ENCODE measurements at regions not wholly inside any gene's neighbourhood (a gene's known extent, or its start where the extent isn't known, plus 50 kb on each side); places are given as distances from the start of the nearest gene placed in this dataset.
"Not testable (repeated sequence)": the region's sequence is repeated elsewhere in the genome, so short reads cannot be mapped to it uniquely, and the experiment has no call there.

DNA sequence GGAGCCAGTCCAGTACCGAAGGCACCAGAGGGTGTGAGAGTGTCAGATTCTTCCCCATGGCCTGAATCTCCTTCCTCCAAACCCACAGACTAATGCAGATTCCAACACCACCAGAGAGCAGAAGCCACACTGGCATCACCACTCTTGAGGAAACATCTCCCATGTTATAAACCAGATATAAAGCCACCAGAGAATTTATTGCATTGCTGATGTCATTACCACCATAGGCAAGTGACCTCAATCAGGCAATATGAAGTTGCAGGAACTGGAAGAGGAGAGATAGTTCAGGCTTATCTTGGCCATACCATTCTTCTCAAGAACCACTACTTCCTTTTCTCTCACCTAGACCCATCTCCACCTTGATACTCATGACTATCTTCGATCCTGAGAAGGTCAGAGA, 653.4 kb downstream of the TMEM121 start:
- peaks cover 41 to 55% of the 10 kb centered on the region in 2 donors for H3K4me1 Mint-ChIP-seq
- peaks cover 43 to 70% of the 10 kb centered on the region in 2 donors for H3K27me3 Mint-ChIP-seq (ENCODE audit: low read depth in 2 of 2)

DNA sequence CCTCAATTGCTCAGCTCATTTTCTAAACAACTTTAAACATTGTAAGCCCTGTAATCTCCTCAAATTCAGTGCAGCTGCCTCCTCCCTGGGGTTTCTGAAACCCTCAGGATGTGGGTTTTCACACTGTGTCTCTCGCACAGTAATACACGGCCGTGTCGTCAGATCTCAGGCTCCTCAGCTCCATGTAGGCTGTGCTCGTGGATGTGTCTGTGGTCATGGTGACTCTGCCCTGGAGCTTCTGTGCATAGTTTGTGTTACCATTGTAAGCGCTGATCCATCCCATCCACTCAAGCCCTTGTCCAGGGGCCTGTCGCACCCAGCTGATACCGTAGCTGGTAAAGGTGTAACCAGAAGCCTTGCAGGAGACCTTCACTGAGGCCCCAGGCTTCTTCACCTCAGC, 658.4 kb downstream of the TMEM121 start:
- not testable (repeated sequence) for H3K4me3 ChIP-seq (ENCODE audit: low read length); H3K9me3 Mint-ChIP-seq; H3K9me3 ChIP-seq (ENCODE audit: control insufficient read depth, insufficient read depth, low read length); H3K36me3 ChIP-seq (ENCODE audit: control insufficient read depth, insufficient read depth, low read length); H3K36me3 Mint-ChIP-seq; H3K27ac ChIP-seq (ENCODE audit: low read length)
- peak overlapping the region; percentile 37 to 84 for H3K27ac Mint-ChIP-seq
- intact Hi-C loops (cut with micrococcal nuclease) = loop anchor here (10.0 kb wide), 1 partner anchor 320 kb away; no protein-coding TSS in a partner anchor
- H3K4me1 ChIP-seq (ENCODE audit: control insufficient read depth, insufficient read depth, low read length) = peaks cover 22% of the 10 kb centered on the region
- ATAC-seq = peak; percentile 85 to 90 (median 90)
- peaks cover 54 to 55% of the 10 kb centered on the region in 2 donors for H3K27me3 Mint-ChIP-seq (ENCODE audit: low read depth in 2 of 2)
- DNase-seq = peak; percentile 67 to 88
- peaks cover 28 to 29% of the 10 kb centered on the region in 2 donors for H3K4me1 Mint-ChIP-seq
- H3K4me3 Mint-ChIP-seq = peak overlapping the region; percentile 70
- WGBS (ENCODE audit: insufficient coverage) = 4% methylated on average over 7 of the region's 8 CpGs
- peaks cover 31% of the 10 kb centered on the region for H3K27me3 ChIP-seq (ENCODE audit: control insufficient read depth, insufficient read depth, low read length)

More for the DNA sequence above, 653.4 kb downstream of the TMEM121 start:
- Mint-ChIP-seq H3K4me3 (no peak overlapping the region), H3K27ac (no peak overlapping the region), H3K36me3 (no peaks in the 10 kb centered on the region), H3K9me3 (no peaks in the 10 kb centered on the region)
- WGBS (ENCODE audit: insufficient coverage) = 69% methylated on average over 2 of the region's 2 CpGs
- Histone ChIP-seq H3K4me1 (ENCODE audit: control insufficient read depth, insufficient read depth, low read length) (peaks cover 26% of the 10 kb centered on the region), H3K27ac (ENCODE audit: low read length) (no peak overlapping the region), H3K27me3 (ENCODE audit: control insufficient read depth, insufficient read depth, low read length) (peaks cover 15% of the 10 kb centered on the region), H3K36me3 (ENCODE audit: control insufficient read depth, insufficient read depth, low read length) (no peaks in the 10 kb centered on the region), H3K9me3 (ENCODE audit: control insufficient read depth, insufficient read depth, low read length) (no peaks in the 10 kb centered on the region), H3K4me3 (ENCODE audit: low read length) (no peak overlapping the region)
- no peak for ATAC-seq
- no peak for DNase-seq
- TF ChIP-seq, protein P1, sequence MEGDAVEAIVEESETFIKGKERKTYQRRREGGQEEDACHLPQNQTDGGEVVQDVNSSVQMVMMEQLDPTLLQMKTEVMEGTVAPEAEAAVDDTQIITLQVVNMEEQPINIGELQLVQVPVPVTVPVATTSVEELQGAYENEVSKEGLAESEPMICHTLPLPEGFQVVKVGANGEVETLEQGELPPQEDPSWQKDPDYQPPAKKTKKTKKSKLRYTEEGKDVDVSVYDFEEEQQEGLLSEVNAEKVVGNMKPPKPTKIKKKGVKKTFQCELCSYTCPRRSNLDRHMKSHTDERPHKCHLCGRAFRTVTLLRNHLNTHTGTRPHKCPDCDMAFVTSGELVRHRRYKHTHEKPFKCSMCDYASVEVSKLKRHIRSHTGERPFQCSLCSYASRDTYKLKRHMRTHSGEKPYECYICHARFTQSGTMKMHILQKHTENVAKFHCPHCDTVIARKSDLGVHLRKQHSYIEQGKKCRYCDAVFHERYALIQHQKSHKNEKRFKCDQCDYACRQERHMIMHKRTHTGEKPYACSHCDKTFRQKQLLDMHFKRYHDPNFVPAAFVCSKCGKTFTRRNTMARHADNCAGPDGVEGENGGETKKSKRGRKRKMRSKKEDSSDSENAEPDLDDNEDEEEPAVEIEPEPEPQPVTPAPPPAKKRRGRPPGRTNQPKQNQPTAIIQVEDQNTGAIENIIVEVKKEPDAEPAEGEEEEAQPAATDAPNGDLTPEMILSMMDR (IDR thresholded peaks at IDR 0.05) = no peak
- intact Hi-C loops (cut with micrococcal nuclease) = loop anchor here (10.0 kb wide), 1 partner anchor 325 kb away; no protein-coding TSS in a partner anchor

DNA sequence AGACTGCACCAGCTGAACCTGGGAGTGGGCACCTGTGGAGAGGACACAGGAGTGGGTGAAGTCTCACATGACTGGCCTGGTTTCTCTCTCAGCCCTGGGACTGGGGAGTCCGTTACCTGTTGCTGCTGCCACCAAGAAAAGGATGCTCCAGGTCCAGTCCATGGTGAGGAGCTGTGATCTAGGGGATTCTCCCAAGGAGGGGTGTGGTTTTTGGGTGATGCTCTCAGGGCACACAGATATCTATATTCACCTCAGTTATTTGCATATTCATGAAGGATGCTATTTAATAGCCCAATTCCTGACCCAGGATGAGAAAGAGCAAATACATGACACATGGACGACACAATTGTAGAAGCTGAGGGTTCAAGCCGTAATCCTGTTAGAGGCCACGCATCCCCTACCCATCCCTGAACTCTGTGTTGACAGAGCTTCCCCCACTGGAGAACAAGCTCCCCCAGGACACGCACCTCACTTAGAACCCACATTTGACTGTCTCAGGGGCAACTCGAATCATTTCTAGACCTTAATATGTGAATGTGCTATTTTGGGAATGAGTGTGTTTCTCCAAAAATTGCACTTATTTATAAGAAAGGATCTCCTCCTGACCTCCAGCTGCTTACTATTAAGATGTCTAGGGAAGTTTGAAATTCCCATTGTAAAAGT, 658.9 kb downstream of the TMEM121 start:
- peak in 2 of 3 donors; percentile 24 to 25 for ATAC-seq
- H3K36me3 Mint-ChIP-seq; H3K36me3 ChIP-seq (ENCODE audit: control insufficient read depth, insufficient read depth, low read length); H3K4me3 ChIP-seq (ENCODE audit: low read length); H3K9me3 Mint-ChIP-seq; H3K9me3 ChIP-seq (ENCODE audit: control insufficient read depth, insufficient read depth, low read length); H3K27ac ChIP-seq (ENCODE audit: low read length); DNase-seq: not testable (repeated sequence)
- Histone ChIP-seq H3K27me3 (ENCODE audit: control insufficient read depth, insufficient read depth, low read length) (peaks cover 30% of the 10 kb centered on the region), H3K4me1 (ENCODE audit: control insufficient read depth, insufficient read depth, low read length) (peaks cover 22% of the 10 kb centered on the region)
- Mint-ChIP-seq H3K4me3 (peak overlapping the region; percentile 71), H3K27ac (peak overlapping the region; percentile 37 to 84), H3K4me1 (peaks cover 28 to 29% of the 10 kb centered on the region in 2 donors), H3K27me3 (ENCODE audit: low read depth in 2 of 2) (peaks cover 55 to 56% of the 10 kb centered on the region in 2 donors)
- intact Hi-C loops (cut with micrococcal nuclease) = loop anchor here (10.0 kb wide), 1 partner anchor 319 kb away; no protein-coding TSS in a partner anchor
- 62% methylated on average over 4 of the region's 6 CpGs for WGBS (ENCODE audit: insufficient coverage)

DNA sequence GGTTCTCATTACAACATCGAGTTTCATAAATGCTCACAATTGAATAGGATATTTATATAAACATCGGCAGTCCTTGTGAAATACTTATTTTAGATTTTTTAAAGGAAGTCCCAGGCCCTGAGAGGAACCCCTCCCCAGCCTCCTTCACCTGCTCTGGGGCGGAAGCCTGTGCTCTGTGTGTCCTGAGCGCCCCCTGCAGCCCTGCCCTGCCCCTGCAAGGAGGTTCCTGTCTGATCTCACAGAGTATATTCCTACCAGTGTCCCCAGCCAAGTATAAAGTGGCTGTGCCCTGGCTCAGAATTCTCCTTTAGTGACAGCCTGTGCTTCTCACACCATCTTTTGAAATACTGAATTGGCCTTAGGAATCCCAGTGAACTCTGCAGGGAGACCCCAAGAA, 659.5 kb downstream of the TMEM121 start:
- H3K9me3 ChIP-seq (ENCODE audit: control insufficient read depth, insufficient read depth, low read length) = no peaks in the 10 kb centered on the region
- 14% methylated on average over 2 of the region's 4 CpGs for WGBS (ENCODE audit: insufficient coverage)
- H3K27me3 Mint-ChIP-seq (ENCODE audit: low read depth in 2 of 2) = peaks cover 55 to 60% of the 10 kb centered on the region in 2 donors
- no peaks in the 10 kb centered on the region for H3K36me3 Mint-ChIP-seq
- intact Hi-C loops (cut with micrococcal nuclease) = loop anchor here (10.0 kb wide), 1 partner anchor 319 kb away; no protein-coding TSS in a partner anchor
- peak; percentile 58 to 81 for DNase-seq
- ATAC-seq = peak; percentile 53 to 71 (median 69)
- H3K4me3 ChIP-seq (ENCODE audit: low read length) = no peak overlapping the region
- no peak overlapping the region for H3K27ac ChIP-seq (ENCODE audit: low read length)
- H3K27me3 ChIP-seq (ENCODE audit: control insufficient read depth, insufficient read depth, low read length) = peaks cover 30% of the 10 kb centered on the region
- H3K27ac Mint-ChIP-seq = peak overlapping the region; percentile 37 to 67
- TF ChIP-seq, protein P1 (IDR thresholded peaks at IDR 0.05) = peak; percentile 63
- no peaks in the 10 kb centered on the region for H3K9me3 Mint-ChIP-seq
- peak overlapping the region; percentile 71 for H3K4me3 Mint-ChIP-seq
- H3K36me3 ChIP-seq (ENCODE audit: control insufficient read depth, insufficient read depth, low read length) = no peaks in the 10 kb centered on the region
- H3K4me1 Mint-ChIP-seq = peaks cover 28 to 29% of the 10 kb centered on the region in 2 donors
- H3K4me1 ChIP-seq (ENCODE audit: control insufficient read depth, insufficient read depth, low read length) = peaks cover 22% of the 10 kb centered on the region

All from natural killer cell (primary cell).